ENCODE measurements at regions not wholly inside any gene's neighbourhood (a gene's known extent, or its start where the extent isn't known, plus 50 kb on each side); places are given as distances from the start of the nearest gene placed in this dataset.

DNA sequence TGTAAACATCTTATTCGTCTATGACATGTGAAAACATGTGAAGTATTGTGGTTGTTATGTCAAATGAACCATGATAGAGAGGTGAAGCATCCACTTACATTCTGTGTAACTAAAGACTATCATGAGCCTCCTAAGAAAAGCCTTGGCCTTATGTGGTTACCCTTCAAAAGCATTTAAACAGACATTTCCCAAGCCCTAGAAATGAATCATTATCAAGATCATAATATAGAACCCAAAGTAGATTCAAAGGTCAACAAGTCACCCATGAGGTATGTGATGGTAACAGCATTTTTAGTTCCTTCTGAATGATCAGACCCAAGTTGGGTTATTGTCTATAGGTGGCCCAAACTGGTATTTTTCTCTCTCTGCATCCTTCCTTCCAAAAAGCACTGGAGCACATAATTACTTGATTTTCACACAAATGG is 408.0 kb downstream of the TBL1XR1 start:
- peak; percentile 37 to 61 for DNase-seq

DNA sequence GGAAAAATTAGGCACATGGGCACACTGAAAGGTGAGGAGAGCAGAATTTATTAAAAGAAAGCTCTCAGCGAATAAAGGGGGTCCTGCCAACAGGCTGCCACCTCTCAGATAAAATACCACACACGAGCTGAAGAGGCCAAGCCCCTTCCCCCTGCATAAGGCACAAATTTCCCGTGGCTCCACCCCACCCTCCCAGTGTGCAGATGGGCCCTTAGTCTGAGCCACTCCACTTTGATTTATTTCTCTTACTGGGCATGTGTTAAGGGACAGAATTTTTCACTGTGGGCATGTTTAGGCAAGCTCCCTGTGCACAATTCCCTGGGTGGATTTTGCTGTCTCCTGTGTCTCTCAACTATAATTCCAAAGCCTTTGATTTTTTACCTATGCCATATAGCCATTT is 409.8 kb downstream of the TBL1XR1 start:
- DNase-seq, result no peak

DNA sequence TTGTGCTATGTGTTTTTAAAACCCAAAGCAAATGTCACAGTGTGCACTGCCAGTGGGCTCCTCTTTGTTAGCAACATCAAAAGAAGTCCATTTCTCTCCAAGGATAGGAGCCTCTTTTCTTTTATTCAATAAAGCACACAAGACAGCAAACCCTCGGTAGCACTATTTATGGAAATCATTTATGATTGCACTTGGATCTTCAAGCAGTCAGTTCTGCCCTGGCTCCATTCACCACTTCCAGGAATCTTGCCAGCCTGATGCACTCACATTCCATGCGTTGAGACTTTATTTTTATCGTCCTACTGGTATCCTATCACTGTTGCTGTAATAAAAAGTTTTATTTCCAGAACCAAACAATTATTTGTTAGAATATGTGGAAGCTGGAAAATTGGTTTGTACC is 412.1 kb downstream of the TBL1XR1 start:
- DNase-seq, result no peak

GRCh38 chr3:176780766-176781165 is 416.5 kb downstream of the TBL1XR1 start:
- no peak for DNase-seq

- no peak for DNase-seq
These were observed 420.6 kb downstream of the TBL1XR1 start for GRCh38 chr3:176776622-176777175.

DNA sequence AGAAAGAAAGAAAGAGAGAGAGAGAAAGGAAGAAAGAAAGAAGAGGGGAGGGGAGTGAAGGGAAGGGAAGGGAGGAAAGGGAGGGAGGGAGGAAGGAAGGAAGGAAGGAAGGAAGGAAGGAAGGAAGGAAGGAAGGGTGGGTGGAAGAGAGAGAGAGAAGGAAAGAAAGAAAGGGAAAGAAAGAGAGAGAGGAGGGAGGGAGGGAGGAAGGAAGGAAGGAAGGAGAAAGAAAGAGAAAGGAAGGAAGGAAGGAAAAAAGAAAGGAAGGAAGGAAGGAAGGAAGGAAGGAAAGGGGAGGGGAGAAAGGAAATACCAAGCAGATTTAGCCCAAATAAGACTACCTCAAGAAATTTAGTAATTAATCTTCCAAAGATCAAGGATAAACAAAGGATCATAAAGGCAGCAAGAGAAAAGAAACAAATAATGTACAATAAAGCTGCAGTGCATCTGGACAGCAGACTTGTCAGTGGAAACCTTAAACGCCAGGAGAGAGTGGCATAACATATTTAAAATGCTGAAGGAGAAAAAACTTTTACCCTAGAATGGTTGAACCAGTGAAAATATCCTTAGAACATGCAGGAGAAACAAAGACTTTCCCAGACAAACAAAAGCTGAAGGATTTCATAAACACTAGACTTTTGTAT is 427.6 kb downstream of the TBL1XR1 start:
- no peak for DNase-seq

DNA sequence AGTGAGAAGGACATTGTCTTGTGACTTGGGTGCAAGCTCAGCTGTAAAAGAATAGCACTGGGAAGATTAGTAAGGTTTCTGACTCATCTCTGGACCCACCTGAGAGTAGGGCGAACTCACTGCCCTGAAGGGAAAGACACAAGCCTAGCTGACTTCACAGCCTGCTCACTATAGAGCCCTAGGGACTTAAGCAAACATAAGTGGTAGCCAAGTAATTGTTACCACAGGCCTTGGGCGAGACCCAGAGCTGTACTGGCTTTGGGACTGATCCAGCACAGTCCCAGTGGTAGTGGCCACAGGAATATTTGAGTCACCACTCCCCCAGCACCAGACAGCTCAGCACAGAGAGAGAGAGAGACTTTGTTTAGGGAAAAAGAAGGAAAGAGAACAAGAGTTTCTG is 429.9 kb downstream of the TBL1XR1 start:
- no peak for DNase-seq

- no peak for DNase-seq
These were observed 430.4 kb downstream of the TBL1XR1 start for GRCh38 chr3:176766862-176767261.

DNA sequence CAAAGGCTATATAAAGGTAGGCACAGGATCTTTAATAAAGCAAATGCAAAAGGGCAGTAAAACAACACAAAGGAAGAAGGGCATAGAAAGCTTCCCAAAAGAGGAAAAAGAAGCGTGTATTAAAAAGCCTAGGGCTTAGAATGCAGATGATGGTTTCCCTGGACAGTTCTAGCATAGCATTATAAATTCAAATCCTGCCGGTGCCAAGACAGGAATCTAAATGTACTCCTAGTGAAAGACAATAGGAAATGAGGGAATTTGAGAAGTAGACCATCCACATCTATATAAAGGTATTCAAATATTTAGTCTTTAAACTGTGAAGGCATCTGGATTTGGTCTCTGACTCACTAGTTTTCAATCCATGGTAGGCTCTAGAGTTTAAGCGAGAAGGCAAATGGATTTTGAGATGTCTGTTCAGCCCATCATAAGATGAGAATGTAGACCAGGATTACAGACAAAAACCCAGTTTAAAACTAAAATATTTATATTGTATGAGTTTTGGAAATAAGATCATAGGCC is 431.8 kb downstream of the TBL1XR1 start:
- DNase-seq, result no peak

DNA sequence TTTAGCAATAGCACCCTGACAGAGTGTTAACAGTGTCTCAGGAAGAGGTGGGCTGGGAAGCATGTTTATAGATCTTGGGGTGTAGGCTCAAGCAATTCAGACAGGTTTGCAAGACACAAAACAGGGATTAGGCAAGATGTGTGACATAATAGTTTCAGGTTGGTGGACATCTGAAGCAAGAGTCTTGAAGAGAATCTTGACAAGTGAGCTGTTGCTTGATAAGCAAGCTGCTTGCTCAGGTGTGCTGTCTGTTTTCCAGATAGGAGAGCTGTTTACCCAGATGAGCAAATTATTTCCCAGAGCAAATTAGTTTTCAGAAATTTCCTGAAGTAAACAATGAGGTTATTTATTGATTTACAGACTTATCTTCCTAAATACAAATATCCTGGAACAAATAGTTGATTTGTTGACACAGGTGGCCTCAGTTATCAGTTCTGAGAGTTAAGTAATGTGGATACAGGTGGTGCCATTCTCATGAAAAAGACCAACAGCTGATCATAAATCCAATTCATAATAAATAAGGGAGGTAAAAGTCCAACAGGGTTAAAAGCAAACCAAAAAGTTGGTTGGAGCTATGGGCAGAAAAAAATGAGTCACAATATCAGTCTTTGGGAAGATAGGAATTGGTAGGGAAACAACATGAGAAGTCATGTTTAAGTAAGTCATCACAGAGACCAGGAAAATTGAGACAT is 437.3 kb downstream of the TBL1XR1 start:
- DNase-seq, result no peak

DNA sequence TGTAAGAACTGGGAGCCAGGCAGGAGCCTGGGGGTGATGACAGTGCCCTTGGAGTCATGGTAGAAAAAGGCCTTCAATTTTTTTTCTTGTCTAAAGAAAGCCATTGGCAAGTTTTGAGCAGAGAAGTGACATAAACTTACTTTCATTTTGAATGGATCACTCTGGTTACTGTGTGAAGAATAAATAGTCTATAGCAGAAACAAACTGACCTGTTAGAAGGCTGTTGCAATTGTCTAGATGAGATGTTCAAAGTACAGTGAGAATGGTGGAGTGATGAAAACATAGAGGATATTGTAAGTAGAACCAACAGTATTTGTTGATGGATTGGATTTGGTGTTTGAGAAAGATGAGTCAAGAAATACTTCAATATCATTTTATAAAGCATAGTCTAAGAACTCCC is 439.9 kb downstream of the TBL1XR1 start:
- no peak for DNase-seq

GRCh38 chr3:176755977-176756376 is 441.3 kb downstream of the TBL1XR1 start:
- DNase-seq, result no peak

- DNase-seq, result peak; percentile 7 to 25
These were observed 441.7 kb downstream of the TBL1XR1 start for GRCh38 chr3:176755552-176755951.

- DNase-seq, result no peak
These were observed 455.6 kb downstream of the TBL1XR1 start for GRCh38 chr3:176741664-176742047.

- no peak for DNase-seq
These were observed 456.2 kb downstream of the TBL1XR1 start for GRCh38 chr3:176740906-176741663.

DNA sequence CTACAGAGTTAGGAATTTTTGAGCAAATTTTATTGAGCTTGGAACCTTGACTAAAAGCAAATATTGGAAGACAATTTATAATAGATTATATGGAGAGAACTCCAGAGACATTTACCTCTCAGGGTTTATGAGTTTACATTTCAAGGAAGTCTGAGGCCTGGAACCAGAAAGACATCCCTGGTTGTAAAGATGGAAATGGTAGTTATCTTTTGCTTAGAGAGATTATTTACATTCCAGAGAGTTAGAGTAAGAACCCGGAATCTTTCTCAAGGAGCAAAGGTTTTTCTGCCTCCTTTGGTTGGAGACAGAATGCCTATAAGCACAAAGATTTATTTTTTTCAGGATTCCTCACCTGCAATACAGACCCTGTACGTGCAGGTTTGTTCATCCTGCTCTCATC is 458.1 kb downstream of the TBL1XR1 start:
- DNase-seq, result no peak

DNA sequence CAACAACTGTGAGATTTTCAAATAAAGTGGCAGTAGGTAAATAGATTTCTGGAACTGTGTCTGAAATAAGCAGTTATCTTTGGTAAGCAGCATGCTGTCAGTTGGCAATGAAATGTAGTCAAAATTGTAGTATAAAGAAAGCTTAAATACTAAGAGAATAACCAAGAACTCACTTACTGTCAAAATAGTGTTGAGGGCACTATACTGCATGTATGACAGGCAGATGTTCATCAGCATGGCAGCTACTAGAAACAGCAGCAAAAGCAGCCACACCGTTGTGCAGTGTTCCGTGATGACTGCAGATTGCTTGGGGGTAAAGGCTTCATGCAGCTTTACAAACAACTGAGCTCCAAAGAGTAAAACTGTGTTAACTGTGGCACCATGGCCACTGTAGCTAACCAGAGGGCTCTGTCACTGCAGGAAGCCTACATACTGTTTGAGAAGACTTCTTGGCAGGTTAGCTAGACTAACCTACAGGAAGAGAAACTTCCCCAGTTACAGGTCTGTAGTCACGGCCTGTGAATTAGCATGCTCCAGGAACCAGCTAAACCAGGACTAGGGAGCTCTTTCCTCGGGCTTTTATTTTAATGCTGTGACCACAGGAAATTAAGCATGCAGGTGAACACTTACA is 459.7 kb downstream of the TBL1XR1 start:
- peak in 1 of 2 experiments; percentile 20 for DNase-seq

GRCh38 chr3:176734146-176734545 is 463.1 kb downstream of the TBL1XR1 start:
- no peak for DNase-seq

GRCh38 chr3:176724394-176724759 is 472.9 kb downstream of the TBL1XR1 start:
- no peak for DNase-seq

- no peak for DNase-seq
These were observed 473.4 kb downstream of the TBL1XR1 start for GRCh38 chr3:176723758-176724393.

- DNase-seq, result no peak
These were observed 483.2 kb downstream of the TBL1XR1 start for GRCh38 chr3:176714034-176714433.

DNA sequence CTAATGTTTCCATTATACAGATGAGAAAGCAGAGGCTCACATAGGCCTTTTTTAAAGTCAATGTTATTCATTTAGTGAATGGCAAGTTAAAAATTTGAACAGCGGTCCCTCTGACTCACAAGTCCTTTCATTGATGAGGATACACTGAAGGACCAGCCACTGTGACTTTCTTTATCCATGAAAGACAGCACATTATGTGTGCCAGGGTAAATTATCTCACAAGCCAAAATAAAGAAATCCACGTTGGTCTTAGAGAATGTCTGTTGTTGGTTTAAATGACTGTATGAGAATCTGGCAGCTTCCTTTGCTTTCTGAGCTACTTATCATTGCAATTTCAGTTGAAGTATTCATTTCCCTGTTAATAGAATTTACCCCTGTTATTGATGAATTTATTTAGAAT is 485.1 kb downstream of the TBL1XR1 start:
- DNase-seq, result no peak

DNA sequence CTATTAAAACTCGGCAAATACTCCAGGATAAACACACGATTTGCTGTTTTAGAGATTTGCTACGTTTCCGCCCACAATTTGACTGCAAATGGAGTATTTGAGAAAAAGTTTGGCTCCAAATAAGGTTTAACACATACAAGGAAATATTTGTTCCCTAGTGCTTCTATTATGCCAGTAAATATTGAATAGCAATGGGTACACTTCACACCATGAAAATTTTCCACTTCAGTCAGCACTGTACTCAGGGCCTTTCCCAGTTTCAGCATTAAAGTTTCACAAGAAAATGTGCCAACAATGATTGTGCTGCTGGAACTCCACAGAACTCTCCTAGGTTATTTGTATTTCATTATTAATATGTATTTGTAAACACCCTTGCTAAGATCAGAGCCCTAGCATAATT is 498.0 kb downstream of the TBL1XR1 start:
- DNase-seq, result no peak
